Glomerular endothelial cell (primary cell): ENCODE measurements at regions not wholly inside any gene's neighbourhood (a gene's known extent, or its start where the extent isn't known, plus 50 kb on each side); places are given as distances from the start of the nearest gene placed in this dataset.
A peak's percentile ranks its signal among the peaks of the same experiment; 100 is the strongest.
"Not testable (repeated sequence)": the region's sequence is repeated elsewhere in the genome, so short reads cannot be mapped to it uniquely, and the experiment has no call there.

ENCODE experiments used
- DNase-seq: peaks from one replicate; pipeline ENCODE4 v3.0.0-alpha.2; 2011; ENCODE audit warnings: low read depth, low spot score; ENCODE audit errors: extremely low read depth

DNA sequence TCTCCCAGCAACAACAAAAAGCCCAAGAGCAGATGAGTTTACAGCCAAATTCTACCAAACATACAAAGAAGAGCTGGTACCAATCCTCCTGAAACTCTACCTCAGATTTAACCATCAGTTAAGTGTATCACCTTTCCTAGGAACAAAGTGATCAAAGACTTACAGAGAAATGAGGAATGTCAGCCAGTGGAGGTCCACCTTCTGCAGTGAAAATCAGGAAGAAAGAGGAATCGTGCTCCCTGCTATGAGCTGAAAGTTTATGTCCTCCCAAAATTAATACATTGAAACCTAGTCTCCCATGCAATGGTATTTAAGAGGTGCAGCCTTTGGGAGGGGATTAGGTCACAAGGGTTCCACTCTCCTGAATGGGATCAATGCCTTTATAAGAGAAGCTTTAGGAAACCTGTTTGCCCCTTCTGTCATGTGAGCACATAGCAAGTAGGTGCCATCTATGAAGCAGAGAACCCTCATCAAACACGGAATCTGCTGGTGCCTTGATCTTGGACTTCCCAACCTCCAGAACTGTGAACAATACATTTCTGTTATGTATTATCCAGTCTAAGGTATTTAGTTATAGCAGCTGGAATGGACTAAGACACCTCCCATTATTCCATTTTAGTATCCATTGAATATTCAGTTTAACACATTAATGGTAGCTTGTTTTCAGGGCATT is 139.0 kb upstream of the FZD8 start:
- no peak for DNase-seq

DNA sequence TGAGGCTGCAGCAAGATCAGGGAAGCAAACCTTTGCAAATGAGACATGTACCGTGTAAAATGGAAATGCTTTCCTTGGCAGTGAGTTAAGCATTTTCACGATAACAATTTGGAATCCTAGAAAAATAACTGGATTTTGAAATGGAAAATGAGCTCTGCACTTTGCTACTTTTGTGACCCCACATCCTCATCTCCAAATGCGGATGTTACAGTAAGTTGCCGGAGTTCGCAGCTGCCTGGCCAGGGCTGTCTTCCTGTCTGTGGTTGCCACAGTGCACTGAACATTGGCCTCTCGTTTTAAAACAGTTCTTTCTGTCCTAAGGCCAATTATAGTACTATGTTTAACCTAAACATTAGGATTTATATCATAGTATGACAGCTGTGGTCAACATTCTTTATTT is 136.2 kb upstream of the FZD8 start:
- no peak for DNase-seq

DNA sequence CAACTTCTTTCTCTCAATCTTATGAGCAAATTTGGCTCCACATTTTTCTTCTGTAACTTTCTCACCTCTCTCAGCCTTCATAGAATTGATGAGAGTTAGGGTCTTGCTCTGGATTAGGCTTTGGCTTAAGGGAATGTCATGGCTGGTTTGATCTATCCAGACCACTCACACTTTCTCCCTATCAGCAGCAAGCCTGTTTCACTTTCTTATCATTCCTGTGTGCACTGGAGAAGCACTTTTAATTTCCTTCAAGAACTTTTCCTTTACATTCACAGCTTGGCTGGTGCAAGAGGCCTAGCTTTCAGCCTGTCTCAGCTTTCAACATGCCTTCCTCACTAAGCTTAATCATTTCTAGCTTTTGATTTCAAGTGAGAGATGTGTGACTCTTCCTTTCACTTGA is 134.5 kb upstream of the FZD8 start:
- not testable (repeated sequence) for DNase-seq

DNA sequence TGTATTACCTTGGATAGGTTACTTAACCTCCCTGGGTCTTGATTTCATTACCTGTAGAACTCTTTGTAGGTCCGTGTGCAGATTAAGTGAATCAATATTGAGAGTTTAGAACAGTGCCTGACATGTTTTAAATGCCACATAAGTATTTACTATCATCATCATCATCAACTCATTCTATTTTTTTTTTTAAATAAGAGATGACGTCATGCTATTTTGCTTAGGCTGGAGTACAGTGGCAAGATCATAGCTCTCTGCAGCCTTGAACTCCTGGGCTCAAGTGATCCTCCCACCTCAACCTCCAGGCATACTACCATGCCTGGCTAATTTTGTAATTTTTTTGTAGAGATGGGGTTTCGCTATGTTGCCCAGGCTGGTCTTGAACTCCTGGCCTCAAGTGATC is 132.0 kb upstream of the FZD8 start:
- no peak for DNase-seq

DNA sequence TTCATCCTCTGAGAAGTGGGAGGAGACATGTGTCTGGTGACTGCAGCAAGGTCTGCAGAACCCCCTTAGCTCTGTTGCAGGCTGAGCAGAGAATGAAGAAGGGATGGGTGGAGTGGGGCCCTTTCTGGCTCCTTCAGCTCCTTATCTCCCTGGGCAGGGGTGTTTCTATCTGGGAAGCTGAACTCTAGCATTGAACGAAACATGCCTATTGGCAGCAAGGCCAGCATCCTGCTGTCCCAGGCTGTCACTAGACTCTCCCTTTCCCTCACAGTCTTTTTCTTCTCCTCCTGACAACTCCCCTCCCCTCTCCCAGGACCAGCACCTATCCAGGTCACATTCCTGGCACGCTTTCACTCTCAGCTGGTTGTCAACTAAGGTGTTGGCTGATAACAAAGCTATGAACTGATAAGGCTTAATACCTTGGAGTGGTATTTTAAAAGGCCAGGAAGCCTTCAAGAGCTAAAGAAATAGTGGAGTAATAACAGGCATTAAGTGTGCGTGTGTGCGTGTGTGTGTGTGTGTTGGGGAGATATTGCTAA is 128.8 kb upstream of the FZD8 start:
- no peak for DNase-seq

DNA sequence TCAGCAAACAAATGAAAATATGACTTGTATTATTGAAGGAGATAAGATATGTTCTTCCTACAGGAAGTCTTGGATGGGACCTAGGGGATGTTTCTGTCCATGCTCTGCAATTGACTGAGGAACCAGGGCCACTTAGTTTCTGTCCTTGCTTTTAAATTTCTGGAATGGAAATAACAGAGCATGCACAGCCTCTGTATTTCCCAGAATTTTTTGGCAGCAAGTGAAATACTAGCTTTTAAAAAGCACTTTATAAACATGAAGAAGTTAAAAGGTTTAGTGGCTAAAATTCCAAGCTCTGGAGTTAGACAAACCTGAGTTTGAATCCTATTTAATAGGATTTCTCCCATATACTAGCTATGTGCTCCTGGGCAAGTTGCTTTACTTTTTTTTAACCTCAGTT is 127.7 kb upstream of the FZD8 start:
- no peak for DNase-seq

DNA sequence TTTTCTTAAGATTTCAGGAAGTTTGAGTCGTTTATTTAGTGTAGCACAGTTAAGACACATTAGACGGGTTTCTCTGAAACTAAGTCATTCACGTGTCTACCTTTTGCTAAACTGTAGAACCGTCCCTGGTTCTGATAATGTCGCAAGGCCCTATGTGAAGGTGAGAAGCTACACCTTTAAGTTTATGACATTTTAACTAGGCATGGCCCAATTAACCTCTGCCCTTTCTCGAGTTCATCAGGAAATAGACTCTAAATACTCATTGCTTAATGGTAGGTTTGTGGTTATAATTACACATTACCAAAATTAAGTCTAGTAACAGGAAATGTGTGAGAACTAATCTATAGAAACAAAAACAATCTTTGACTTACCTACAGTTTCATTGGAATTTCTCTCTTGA is 126.6 kb upstream of the FZD8 start:
- no peak for DNase-seq

DNA sequence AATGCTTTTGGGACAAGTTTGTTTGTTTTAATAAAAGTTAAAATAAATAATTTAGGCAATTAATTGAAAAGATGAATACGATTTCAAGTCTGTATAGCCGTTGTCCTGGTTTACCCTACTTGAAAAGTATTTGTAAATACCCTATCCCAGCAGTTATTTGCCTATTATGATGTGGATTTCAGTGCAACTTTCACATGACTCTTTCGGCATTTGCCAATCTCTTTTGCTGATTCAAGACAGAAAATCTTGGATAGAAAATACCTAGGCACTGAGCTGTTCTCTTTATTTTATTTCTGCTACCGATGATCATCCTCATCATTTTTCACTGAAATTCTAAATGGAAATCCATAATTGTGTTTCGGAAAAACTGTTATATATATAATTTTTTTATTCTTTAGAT is 125.9 kb upstream of the FZD8 start:
- DNase-seq = no peak

DNA sequence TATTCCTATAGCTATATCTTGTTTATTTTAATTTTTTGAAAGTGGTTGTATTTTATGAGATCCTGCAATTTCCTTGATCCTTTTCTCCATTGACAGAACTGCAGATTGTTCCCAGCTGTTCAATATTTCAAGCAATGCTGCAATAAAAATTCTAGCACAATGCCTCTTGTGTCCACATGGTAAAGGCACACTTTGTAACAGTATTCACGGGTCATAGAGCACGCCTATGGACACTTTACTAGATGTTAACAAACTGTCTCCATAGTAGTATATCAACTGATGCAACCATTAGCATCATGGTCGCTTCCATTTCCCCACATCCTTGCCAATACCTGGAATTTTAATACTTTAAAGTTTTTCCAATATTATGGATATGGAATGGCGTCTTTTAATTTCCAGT is 123.9 kb upstream of the FZD8 start:
- no peak for DNase-seq

DNA sequence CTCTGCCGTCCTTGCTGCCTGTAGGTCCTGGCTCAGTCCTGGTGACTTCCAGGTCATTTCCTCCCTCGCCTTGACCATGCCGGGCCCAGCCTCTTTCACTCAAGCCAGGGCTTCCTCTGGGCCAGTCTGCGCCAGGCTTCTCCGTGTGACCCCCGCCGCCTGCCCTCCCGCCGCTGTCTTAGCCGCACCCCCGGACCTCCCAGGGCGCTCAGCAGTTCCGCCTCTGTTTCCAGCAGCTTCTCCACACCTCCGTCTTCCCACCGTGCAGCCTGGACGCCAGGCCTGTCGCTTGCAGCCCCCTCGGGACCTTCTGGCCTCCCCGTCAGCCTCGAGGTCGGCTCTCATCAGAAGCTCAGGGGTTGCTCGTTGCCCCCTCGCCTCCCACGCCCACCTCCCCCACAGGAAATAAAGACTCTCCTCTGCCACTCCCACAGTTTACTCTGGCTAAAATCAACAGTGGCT is 123.0 kb upstream of the FZD8 start:
- DNase-seq = no peak

DNA sequence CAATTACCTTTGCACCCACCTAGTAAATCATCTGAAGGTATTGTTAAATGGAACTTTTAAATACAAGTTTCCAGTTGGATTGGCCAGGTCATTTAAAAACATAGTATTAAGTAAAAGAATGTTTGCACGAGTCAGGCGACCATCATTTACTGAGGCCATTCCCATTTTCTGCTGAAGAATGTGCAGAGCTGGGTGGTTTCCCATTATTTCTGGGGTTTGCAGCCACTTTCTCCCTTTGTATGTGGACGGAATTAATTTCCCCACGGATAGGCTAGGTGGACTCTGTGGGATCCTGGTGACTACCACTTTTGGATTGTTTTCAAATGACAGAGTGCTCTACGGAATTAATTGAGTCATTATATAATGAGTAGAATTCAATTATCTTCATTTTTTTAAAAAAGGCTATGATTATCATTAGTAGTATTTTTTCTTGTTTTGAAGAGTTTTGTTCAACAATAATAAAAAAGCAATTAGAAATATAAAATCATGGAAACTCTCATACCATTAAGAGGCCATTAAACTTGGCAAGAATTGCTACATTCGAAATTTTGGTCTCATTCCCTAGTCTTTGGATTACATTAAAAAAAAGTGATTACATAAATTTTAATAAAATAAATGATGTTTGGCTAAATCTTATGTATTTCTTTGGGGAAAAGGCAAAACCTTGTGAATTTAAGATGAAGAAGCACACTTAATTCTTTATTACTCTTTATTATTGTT is 120.4 kb upstream of the FZD8 start:
- no peak for DNase-seq

DNA sequence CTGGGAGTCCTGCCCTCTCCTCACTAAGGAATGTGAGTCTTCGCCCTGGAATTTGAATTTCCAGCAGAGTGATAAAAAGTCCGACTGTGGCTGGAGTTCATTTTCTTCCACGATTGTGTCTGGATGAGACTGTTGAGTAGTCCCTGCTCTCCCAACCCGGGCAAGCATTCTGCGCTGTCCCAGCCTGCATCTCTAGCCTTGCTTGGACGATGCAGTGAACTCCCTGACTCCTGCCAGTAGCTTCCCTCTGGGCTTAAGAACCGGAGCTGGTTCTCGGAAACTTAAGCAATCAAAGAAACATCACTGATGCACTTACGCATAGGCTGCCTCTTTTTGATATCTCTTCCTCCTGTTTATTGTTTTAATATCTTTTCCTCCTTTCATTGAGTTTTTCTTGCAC is 116.0 kb upstream of the FZD8 start:
- DNase-seq = no peak

DNA sequence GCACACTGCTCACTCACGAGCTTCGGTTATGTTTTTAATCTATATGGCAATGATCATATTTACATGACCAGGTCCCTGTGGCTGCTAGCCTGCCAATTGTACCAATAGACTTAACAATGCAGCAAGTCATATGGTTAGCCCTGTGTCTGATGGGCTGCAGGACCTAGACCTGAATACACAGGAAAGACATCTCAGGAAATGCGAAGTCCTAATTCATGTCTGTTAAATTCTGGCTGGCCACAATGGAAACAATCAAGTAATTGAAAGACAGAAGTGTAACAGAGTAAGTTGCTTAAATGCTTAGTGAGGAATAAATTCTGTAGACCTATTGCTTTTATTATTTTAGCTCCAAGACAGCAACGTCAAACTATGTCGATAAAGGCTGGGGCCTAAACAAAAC is 112.4 kb upstream of the FZD8 start:
- no peak for DNase-seq

DNA sequence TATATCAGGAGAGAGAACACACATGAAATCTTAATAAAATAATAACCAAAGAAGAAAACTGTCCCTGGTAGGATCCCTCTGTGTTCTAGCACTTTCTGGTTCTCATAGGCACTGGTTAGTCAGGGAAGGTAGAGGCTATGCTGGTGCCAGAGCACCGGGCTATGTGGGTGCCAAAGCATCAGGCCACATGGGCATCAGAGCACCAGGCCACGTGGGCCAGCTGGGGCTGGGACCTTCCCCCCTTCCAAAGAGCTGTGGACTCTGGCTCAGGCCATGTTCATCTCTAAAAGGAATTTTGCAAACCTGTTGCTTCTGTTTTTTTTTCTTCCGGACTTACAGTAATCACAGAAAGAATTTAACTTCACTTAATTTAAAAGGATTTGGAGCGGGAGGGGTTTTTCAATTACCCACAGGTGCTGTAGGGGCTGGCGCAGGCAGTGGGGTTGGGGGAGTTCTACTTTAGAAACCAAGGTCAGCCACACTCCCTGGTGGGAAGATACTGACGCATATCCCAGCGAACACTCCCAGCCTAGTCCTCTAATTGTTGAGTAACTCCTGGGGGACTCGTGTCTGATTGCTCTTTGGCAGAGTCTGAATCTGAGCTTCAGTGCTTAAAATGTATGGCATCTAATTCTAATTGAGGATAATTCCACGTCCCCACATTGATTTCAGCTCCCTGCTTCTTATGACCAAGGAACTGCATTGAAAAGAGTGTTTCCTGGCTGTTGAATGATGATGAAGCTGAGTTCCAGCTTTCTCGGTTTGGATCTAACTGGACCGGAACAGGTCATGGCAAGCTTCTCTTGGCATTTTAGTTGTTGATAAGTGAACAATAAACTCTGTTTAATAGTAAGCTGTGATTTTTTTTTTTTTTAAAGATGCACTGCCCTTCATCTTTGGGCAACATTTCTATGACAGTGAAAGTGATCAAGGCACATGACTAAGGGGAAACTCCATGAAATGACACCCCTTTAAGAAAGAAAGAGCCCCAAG is 110.7 kb upstream of the FZD8 start:
- no peak for DNase-seq

DNA sequence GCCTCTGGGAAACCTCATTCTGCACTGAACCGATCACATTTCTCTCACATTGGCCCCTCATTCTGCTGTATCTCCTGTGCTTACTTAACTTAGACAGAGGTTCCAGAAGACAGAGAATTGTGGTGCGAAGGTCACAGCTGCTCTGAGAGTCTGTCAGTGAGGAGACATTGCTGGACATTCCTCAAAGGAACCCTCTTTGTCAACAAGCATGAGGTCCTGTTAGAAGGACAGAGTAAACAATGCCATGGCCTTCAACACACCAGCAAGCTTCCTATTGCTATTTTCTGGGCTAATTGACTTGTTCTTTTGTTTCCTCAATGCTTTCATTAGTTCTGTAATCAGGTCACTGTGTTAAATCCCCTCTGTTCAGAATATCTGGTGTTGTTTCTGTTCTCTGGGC is 109.3 kb upstream of the FZD8 start:
- DNase-seq = no peak

DNA sequence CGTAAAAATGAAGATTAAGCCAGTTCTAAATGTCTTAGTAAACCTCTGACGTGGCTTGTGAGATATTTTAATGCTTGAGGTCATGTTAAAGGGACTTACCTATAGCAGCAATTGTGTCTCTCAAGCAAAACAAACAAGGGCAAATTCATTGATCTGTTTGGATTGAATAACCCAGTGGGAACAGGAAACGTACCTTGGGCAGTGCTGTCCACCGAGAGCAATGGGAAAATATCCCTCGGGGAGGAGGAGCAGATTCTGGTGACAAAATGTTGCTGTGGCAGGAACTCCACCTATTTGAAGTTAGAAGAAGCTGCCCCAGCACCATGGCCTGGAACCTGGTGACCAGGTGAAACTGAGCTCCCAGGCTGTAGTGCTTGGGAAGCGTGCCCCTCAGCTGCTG is 107.1 kb upstream of the FZD8 start:
- DNase-seq = no peak

DNA sequence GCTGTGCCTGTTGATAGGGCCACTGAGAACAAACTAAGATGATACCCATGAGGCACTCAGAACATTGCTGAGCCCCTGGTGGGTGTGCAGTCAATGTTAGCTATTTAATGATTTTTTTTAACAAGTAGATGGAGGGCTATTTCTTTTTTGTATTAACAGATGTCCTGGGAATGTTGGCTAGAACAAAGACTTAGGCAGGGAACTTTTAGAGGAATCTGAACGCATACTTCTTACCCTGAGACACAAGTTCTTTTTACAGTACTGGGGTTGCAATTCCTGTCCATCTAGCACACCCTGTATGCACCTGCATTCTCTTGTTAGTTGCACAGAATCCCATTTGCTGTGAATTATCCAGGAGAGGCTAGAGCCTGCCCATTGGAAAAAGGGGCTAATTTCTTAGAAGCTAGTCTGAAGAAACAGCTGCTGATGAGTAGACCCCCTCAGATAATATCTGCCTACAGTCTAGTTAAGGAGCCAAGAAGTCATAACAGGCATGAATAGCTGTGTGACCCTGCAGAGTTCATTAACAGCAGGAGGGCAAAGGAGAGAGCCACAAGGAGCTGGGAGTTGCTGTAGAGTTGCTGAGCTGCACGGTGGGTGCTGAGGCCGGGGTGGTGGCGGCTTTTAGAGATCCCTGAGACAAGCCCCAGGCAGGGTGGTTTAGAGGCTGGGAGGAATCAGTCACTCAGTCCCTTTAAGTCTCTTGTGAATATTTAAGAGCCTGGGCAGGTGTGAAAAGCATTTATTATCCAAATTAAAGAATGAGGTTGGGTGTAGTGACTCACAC is 103.7 kb upstream of the FZD8 start:
- no peak for DNase-seq

DNA sequence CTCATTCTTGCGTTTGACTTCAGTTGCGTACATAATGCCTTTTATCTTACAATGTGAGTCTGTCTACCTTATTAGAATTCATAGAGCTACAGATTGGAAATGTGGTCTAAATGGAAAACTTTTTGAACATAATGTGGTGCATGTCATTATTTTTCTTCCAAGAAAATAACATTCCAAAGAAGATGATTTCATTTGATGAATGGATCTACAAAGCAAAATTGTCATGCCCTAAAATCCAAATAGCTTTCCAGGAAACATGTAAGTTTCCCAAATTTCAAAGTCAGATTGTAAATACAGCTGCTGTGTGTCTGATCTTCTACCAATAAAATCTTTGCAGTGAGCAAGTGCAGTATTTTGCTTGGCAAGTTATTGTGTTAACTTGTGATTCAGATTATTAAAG is 101.8 kb upstream of the FZD8 start:
- no peak for DNase-seq

DNA sequence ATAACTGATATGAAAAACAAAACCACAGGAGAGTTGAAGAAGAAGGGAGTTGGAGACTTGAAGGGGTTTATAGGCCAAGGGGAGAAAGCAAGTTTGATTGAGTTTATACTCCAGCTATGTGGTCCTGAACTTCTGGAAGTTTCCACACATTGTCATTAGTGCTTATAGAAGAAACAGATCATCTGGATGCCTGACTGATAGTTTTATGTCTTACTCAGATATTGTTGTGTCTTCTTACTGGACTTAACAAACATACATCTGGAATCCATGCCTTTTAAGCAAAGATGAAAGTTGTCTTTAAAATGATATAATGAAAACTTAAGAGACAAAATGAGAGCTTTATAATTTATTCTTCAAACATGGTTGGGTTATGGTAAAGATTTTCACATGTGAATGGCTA is 101.3 kb upstream of the FZD8 start:
- DNase-seq = no peak

DNA sequence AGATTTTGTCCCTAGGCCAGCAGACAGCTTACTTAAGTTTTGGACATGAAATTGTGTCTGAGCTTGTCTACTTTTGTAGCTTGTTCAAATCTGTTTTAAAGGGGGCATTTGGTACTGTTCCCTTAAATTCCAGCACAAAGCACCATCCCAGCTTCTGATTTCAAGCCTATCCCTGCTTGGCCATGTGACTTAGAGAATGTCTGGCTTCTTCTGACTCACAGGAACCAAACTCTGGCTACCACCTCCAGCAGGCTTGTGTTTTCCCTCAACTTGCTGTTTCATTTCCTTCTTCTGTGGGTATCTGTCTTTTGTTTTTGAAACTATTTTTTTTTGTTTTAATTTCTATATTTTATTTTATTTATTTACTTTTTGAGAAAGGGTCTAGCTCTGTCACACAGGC is 97.9 kb upstream of the FZD8 start:
- peak; percentile 9 for DNase-seq
